H9 (cell line): ENCODE measurements at regions not wholly inside any gene's neighbourhood (a gene's known extent, or its start where the extent isn't known, plus 50 kb on each side); places are given as distances from the start of the nearest gene placed in this dataset.

Source experiments
- DNase-seq: peaks from one replicate; pipeline ENCODE4 v3.0.0-alpha.2; 2017
- H2AFZ ChIP-seq: one replicate; pipeline ENCODE4 v1.6.1; 2013; ENCODE audit warnings: mild to moderate bottlenecking, low read length, control low read depth, moderate library complexity
- H2AK5ac ChIP-seq: 2 replicates; pipeline ENCODE4 v1.6.1; 2013; ENCODE audit warnings: low read length, control low read depth, mixed read lengths; ENCODE audit not compliant: insufficient read length
- H2BK120ac ChIP-seq: one replicate; pipeline ENCODE4 v1.6.1; 2013; ENCODE audit warnings: low read depth, mild to moderate bottlenecking, low read length, control low read depth, inconsistent platforms; ENCODE audit not compliant: poor library complexity, severe bottlenecking
- H2BK12ac ChIP-seq: 2 replicates; pipeline ENCODE4 v1.6.1; 2013; ENCODE audit warnings: low read length, control low read depth, mixed read lengths, low read depth; ENCODE audit not compliant: insufficient read length
- H2BK15ac ChIP-seq: 2 replicates; pipeline ENCODE4 v1.6.1; 2013; ENCODE audit warnings: low read depth, low read length, control low read depth
- H2BK20ac ChIP-seq: one replicate; pipeline ENCODE4 v1.6.1; 2013; ENCODE audit warnings: low read depth, mild to moderate bottlenecking, low read length, control low read depth, inconsistent platforms; ENCODE audit not compliant: poor library complexity, severe bottlenecking
- H2BK5ac ChIP-seq: 2 replicates; pipeline ENCODE4 v1.6.1; 2013; ENCODE audit warnings: low read length, control low read depth, mixed read lengths; ENCODE audit not compliant: insufficient read length
- H3K14ac ChIP-seq: 2 replicates; pipeline ENCODE4 v1.6.1; 2013; ENCODE audit warnings: low read length, control low read depth; ENCODE audit not compliant: insufficient read depth
- H3K18ac ChIP-seq: 2 replicates; pipeline ENCODE4 v1.6.1; 2013; ENCODE audit warnings: low read depth, mild to moderate bottlenecking, mixed read lengths, low read length, control low read depth; ENCODE audit not compliant: insufficient read length
- H3K23ac ChIP-seq: 2 replicates; pipeline ENCODE4 v1.6.1; 2013; ENCODE audit warnings: low read length, control low read depth, mixed read lengths, low read depth; ENCODE audit not compliant: insufficient read length
- H3K23me2 ChIP-seq: 2 replicates; pipeline ENCODE4 v1.6.1; 2013; ENCODE audit warnings: low read depth, mild to moderate bottlenecking, mixed read lengths, low read length, control low read depth; ENCODE audit not compliant: insufficient read length, poor library complexity, severe bottlenecking
- H3K27ac ChIP-seq: 2 replicates; pipeline ENCODE4 v1.5.1; 2013; ENCODE audit warnings: low read length, control low read depth, mixed read lengths, low read depth; ENCODE audit not compliant: insufficient read length
- H3K27me3 ChIP-seq: 2 replicates; pipeline ENCODE4 v1.6.1; 2013; ENCODE audit warnings: low read length, control low read depth, inconsistent platforms; ENCODE audit not compliant: insufficient read depth
- H3K4ac ChIP-seq: 2 replicates; pipeline ENCODE4 v1.6.1; 2013; ENCODE audit warnings: low read depth, mild to moderate bottlenecking, control low read depth, inconsistent platforms, low read length, moderate library complexity
- H3K4me1 ChIP-seq: 2 replicates; pipeline ENCODE4 v1.6.1; 2013; ENCODE audit warnings: low read length, control low read depth, inconsistent platforms; ENCODE audit not compliant: insufficient read depth
- H3K4me2 ChIP-seq: 2 replicates; pipeline ENCODE4 v1.6.1; 2013; ENCODE audit warnings: low read length, control low read depth, mixed read lengths; ENCODE audit not compliant: insufficient read length, insufficient read depth
- H3K56ac ChIP-seq: 2 replicates; pipeline ENCODE4 v1.6.1; 2013; ENCODE audit warnings: low read depth, mild to moderate bottlenecking, mixed read lengths, low read length, control low read depth; ENCODE audit not compliant: insufficient read length
- H3K79me1 ChIP-seq: 2 replicates; pipeline ENCODE4 v1.6.1; 2013; ENCODE audit warnings: low read depth, mild to moderate bottlenecking, moderate library complexity, low read length, control low read depth, inconsistent platforms; ENCODE audit not compliant: insufficient read depth, poor library complexity, severe bottlenecking
- H3K79me2 ChIP-seq: 2 replicates; pipeline ENCODE4 v1.6.1; 2013; ENCODE audit warnings: low read length, control low read depth, inconsistent platforms; ENCODE audit not compliant: insufficient read depth
- H3K9ac ChIP-seq: 2 replicates; pipeline ENCODE4 v1.6.1; 2013; ENCODE audit warnings: low read length, control low read depth, mixed read lengths; ENCODE audit not compliant: insufficient read length; ENCODE audit errors: extremely low read depth
- H3K9me3 ChIP-seq: one replicate; pipeline ENCODE4 v1.6.1; 2013; ENCODE audit warnings: low read depth, low read length, inconsistent platforms; ENCODE audit not compliant: control insufficient read depth
- H3T11ph ChIP-seq: one replicate; pipeline ENCODE4 v1.6.1; 2013; ENCODE audit warnings: mild to moderate bottlenecking, low read length, control low read depth, inconsistent platforms
- H4K20me1 ChIP-seq: one replicate; pipeline ENCODE4 v1.6.1; 2013; ENCODE audit not compliant: control insufficient read depth, insufficient read length, insufficient read depth
- H4K5ac ChIP-seq: 2 replicates; pipeline ENCODE4 v1.6.1; 2013; ENCODE audit warnings: low read depth, mild to moderate bottlenecking, mixed read lengths, low read length, control low read depth; ENCODE audit not compliant: insufficient read length
- H4K8ac ChIP-seq: replicated peaks from 2 replicates; pipeline ENCODE4 v1.6.1; 2013; ENCODE audit warnings: low read length, control low read depth, mixed read lengths, low read depth; ENCODE audit not compliant: insufficient read length
- H4K91ac ChIP-seq: 2 replicates; pipeline ENCODE4 v1.6.1; 2013; ENCODE audit warnings: low read depth, mild to moderate bottlenecking, moderate library complexity, mixed read lengths, low read length, control low read depth; ENCODE audit not compliant: insufficient read length
- H3K27ac Mint-ChIP-seq, 3 experiments: 2 replicates in 2 of 3; 3 replicates in 1 of 3; pipeline ENCODE4 v1.8.0; 2020 to 2021; ENCODE audit warnings: mixed read lengths in 3 of 3, mild to moderate bottlenecking in 1 of 3, moderate library complexity in 1 of 3
- H3K27me3 Mint-ChIP-seq: 2 replicates; pipeline ENCODE4 v1.8.0; 2021; ENCODE audit warnings: low read depth, mild to moderate bottlenecking, moderate library complexity, mixed read lengths
- H3K36me3 Mint-ChIP-seq, 3 experiments: 2 replicates in 2 of 3; 3 replicates in 1 of 3; pipeline ENCODE4 v1.8.0; 2020 to 2021; ENCODE audit warnings: low read depth in 3 of 3, mixed read lengths in 3 of 3; ENCODE audit not compliant: insufficient read depth in 1 of 3
- H3K4me1 Mint-ChIP-seq, 2 experiments: 2 replicates each; pipeline ENCODE4 v1.8.0; 2020; ENCODE audit warnings: mixed read lengths in 2 of 2
- H3K4me3 Mint-ChIP-seq, 2 experiments: 2 replicates in 1 of 2; 3 replicates in 1 of 2; pipeline ENCODE4 v1.8.0; 2020 to 2021; ENCODE audit warnings: mild to moderate bottlenecking in 2 of 2, mixed read lengths in 2 of 2, moderate library complexity in 1 of 2
- H3K9me3 Mint-ChIP-seq, 2 experiments: 2 replicates in 1 of 2; 3 replicates in 1 of 2; pipeline ENCODE4 v1.8.0; 2020; ENCODE audit warnings: mild to moderate bottlenecking in 2 of 2, mixed read lengths in 2 of 2, moderate library complexity in 1 of 2
- CTCF ChIP-seq: fragments of 200-600 bp; sonication (generic); conservative IDR thresholded peaks from 3 replicates; pipeline ENCODE4 v1.8.0; 2021; ENCODE audit warnings: antibody characterized with exemption, mild to moderate bottlenecking
- WGBS: extraction: QIAGEN DNeasy Blood & Tissue Kit; methylation state at CpG from one replicate; pipeline ENCODE4 v1.1.7; 2013; ENCODE audit warnings: missing lambda C conversion rate, low lambda C conversion rate, mixed read lengths; ENCODE audit not compliant: insufficient read length; ENCODE audit errors: extremely low coverage; 5-methylcytosine and 5-hydroxymethylcytosine counted together

- peaks cover 0 to 10% (median 6%) of the 10 kb centered on the region in 3 experiments; a peak in 3 of 7 replicates for H3K36me3 Mint-ChIP-seq
Observed at GRCh38 chr7:35436452-35436851, 182.6 kb upstream of the TBX20 start.

More at GRCh38 chr7:35436452-35436851, 182.6 kb upstream of the TBX20 start:
- H3K27me3 Mint-ChIP-seq, result no peaks in the 10 kb centered on the region
- no peak overlapping the region for H3K27ac Mint-ChIP-seq
- DNase-seq, result no peak
- H2BK20ac ChIP-seq, result no peak overlapping the region
- H4K20me1 ChIP-seq, result no peaks in the 10 kb centered on the region
- no peak overlapping the region for H2BK12ac ChIP-seq
- no peak overlapping the region for H3K4ac ChIP-seq
- H3K9ac ChIP-seq, result no peak overlapping the region
- no peak overlapping the region for H2AK5ac ChIP-seq
- no peak overlapping the region for H2BK5ac ChIP-seq
- no peaks in the 10 kb centered on the region for H3K79me1 ChIP-seq
- no peak overlapping the region for H3K56ac ChIP-seq
- H3K23ac ChIP-seq, result no peak overlapping the region
- H3K79me2 ChIP-seq, result no peaks in the 10 kb centered on the region
- no peak overlapping the region for H3K18ac ChIP-seq
- no peak overlapping the region for H4K5ac ChIP-seq
- no peak for TF ChIP-seq CTCF
- no peaks in the 10 kb centered on the region for H3K27me3 ChIP-seq
- H2BK15ac ChIP-seq, result no peak overlapping the region
- H3K4me1 ChIP-seq, result no peaks in the 10 kb centered on the region
- no CpG with 5 or more reads among the region's 5 CpGs for WGBS
- H3K4me3 Mint-ChIP-seq, result no peak overlapping the region
- no peaks in the 10 kb centered on the region for H3K9me3 ChIP-seq
- no peak overlapping the region for H3K14ac ChIP-seq
- no peak overlapping the region for H4K91ac ChIP-seq
- peaks cover 13 to 18% of the 10 kb centered on the region in 2 experiments for H3K9me3 Mint-ChIP-seq
- H3K4me1 Mint-ChIP-seq, result no peaks in the 10 kb centered on the region
- no peak overlapping the region for H3K27ac ChIP-seq
- no peak overlapping the region for H3K4me2 ChIP-seq
- H2AFZ ChIP-seq, result no peak overlapping the region
- no peak overlapping the region for H3T11ph ChIP-seq
- H3K23me2 ChIP-seq, result no peaks in the 10 kb centered on the region
- no peak overlapping the region for H2BK120ac ChIP-seq
- H4K8ac ChIP-seq, result no peak overlapping the region
